Liver (tissue), 8 donors: ENCODE measurements at regions not wholly inside any gene's neighbourhood (a gene's known extent, or its start where the extent isn't known, plus 50 kb on each side); places are given as distances from the start of the nearest gene placed in this dataset.

Experiments
- DNase-seq: peaks from one replicate; pipeline ENCODE4 v3.0.0-alpha.2; 2017; ENCODE audit warnings: low spot score
- H3K27ac ChIP-seq, 2 donors: one replicate each; pipeline ENCODE4 v1.7.0; 2013; ENCODE audit warnings: inconsistent platforms in 2 of 2, low read length in 2 of 2, control low read depth in 1 of 2, low read depth in 1 of 2, mild to moderate bottlenecking in 1 of 2
- H3K27me3 ChIP-seq, 4 donors: one replicate each; pipeline versions ENCODE4 v1.6.1 to v1.7.0; 2013; ENCODE audit warnings: low read length in 3 of 4, inconsistent platforms in 1 of 4, mild to moderate bottlenecking in 1 of 4, moderate library complexity in 1 of 4; ENCODE audit not compliant: control insufficient read depth in 4 of 4, insufficient read depth in 4 of 4
- H3K36me3 ChIP-seq, 4 donors: one replicate each; pipeline versions ENCODE4 v1.6.1 to v1.7.0; 2013; ENCODE audit warnings: low read length in 3 of 4, mild to moderate bottlenecking in 3 of 4, low read depth in 1 of 4, moderate library complexity in 1 of 4; ENCODE audit not compliant: control insufficient read depth in 4 of 4, insufficient read depth in 3 of 4
- H3K4me1 ChIP-seq, 4 donors: one replicate each; pipeline versions ENCODE4 v1.6.1 to v1.7.0; 2013; ENCODE audit warnings: low read length in 3 of 4, mild to moderate bottlenecking in 3 of 4, moderate library complexity in 1 of 4; ENCODE audit not compliant: control insufficient read depth in 4 of 4, insufficient read depth in 4 of 4
- H3K4me3 ChIP-seq, 3 donors: one replicate each; pipeline versions ENCODE4 v1.6.1 to v1.7.0; 2013; ENCODE audit warnings: low read length in 3 of 3, control low read depth in 1 of 3, low read depth in 1 of 3, mild to moderate bottlenecking in 1 of 3
- H3K9ac ChIP-seq, 2 donors: one replicate each; pipeline ENCODE4 v1.7.0; 2013; ENCODE audit warnings: low read length in 2 of 2, mild to moderate bottlenecking in 2 of 2, moderate library complexity in 2 of 2, control low read depth in 1 of 2, low read depth in 1 of 2
- H3K9me3 ChIP-seq, 4 donors: one replicate each; pipeline versions ENCODE4 v1.6.1 to v1.7.0; 2013; ENCODE audit warnings: low read length in 3 of 4; ENCODE audit not compliant: control insufficient read depth in 4 of 4
- EGR1 ChIP-seq, 2 donors: IDR thresholded peaks; 2 replicates each; pipeline ENCODE4 v1.6.1; 2016 to 2018; ENCODE audit warnings: antibody characterized with exemption in 2 of 2, low read depth in 2 of 2
- FOXA1 ChIP-seq: IDR thresholded peaks from 2 replicates; pipeline ENCODE4 v1.6.1; 2016; ENCODE audit warnings: antibody characterized with exemption
- FOXA2 ChIP-seq: IDR thresholded peaks from 2 replicates; pipeline ENCODE4 v1.6.1; 2016; ENCODE audit warnings: antibody characterized with exemption
- GABPA ChIP-seq, 2 donors: IDR thresholded peaks in 1 of 2; conservative IDR thresholded peaks in 1 of 2; 2 replicates each; pipeline ENCODE4 v1.6.1; 2016; ENCODE audit warnings: antibody characterized with exemption in 2 of 2, mild to moderate bottlenecking in 1 of 2, moderate library complexity in 1 of 2
- HNF4A ChIP-seq, 2 donors: conservative IDR thresholded peaks; 2 replicates each; pipeline ENCODE4 v1.6.1; 2016; ENCODE audit warnings: antibody characterized with exemption in 2 of 2, mild to moderate bottlenecking in 2 of 2
- HNF4G ChIP-seq: IDR thresholded peaks from 2 replicates; pipeline ENCODE4 v1.6.1; 2016; ENCODE audit warnings: antibody characterized with exemption
- JUND ChIP-seq, 2 donors: IDR thresholded peaks; 2 replicates each; pipeline ENCODE4 v1.6.1; 2016; ENCODE audit warnings: antibody characterized with exemption in 2 of 2
- NR2F2 ChIP-seq: IDR thresholded peaks from 2 replicates; pipeline ENCODE4 v1.6.1; 2016; ENCODE audit warnings: antibody characterized with exemption
- RAD21 ChIP-seq, 2 donors: IDR thresholded peaks; 2 replicates each; pipeline ENCODE4 v1.6.1; 2016; ENCODE audit warnings: antibody characterized with exemption in 2 of 2, mild to moderate bottlenecking in 2 of 2
- RXRA ChIP-seq, 2 donors: IDR thresholded peaks; 2 replicates each; pipeline ENCODE4 v1.6.1; 2017 to 2018; ENCODE audit warnings: antibody characterized with exemption in 2 of 2, mild to moderate bottlenecking in 1 of 2
- SP1 ChIP-seq: IDR thresholded peaks from 2 replicates; pipeline ENCODE4 v1.6.1; 2018; ENCODE audit warnings: antibody characterized with exemption, mild to moderate bottlenecking
- WGBS: extraction: QIAGEN DNeasy Blood & Tissue Kit; methylation state at CpG from one replicate; pipeline ENCODE4 v1.1.7; 2013; 5-methylcytosine and 5-hydroxymethylcytosine counted together
- TF ChIP-seq, protein P1 (sequence below): fragments of 150-350 bp; IDR thresholded peaks from 2 replicates; pipeline ENCODE4 v1.5.1; 2017; ENCODE audit warnings: improper control_type of control experiment, low read depth, low read length; ENCODE audit not compliant: missing input control
- TF ChIP-seq, protein P2 (sequence below): IDR thresholded peaks from 2 replicates; pipeline ENCODE4 v1.6.1; 2016; ENCODE audit warnings: antibody characterized with exemption
- TF ChIP-seq, protein P3 (sequence below): IDR thresholded peaks from 2 replicates; pipeline ENCODE4 v1.6.1; 2016; ENCODE audit warnings: antibody characterized with exemption
- TF ChIP-seq, protein P4 (sequence below): IDR thresholded peaks from 2 replicates; pipeline ENCODE4 v1.6.1; 2016; ENCODE audit warnings: antibody characterized with exemption
- donor health status: healthy.
- donor health status: healthy.
- donor health status: healthy.
- donor health status: healthy.
- donor health status: healthy.

DNA sequence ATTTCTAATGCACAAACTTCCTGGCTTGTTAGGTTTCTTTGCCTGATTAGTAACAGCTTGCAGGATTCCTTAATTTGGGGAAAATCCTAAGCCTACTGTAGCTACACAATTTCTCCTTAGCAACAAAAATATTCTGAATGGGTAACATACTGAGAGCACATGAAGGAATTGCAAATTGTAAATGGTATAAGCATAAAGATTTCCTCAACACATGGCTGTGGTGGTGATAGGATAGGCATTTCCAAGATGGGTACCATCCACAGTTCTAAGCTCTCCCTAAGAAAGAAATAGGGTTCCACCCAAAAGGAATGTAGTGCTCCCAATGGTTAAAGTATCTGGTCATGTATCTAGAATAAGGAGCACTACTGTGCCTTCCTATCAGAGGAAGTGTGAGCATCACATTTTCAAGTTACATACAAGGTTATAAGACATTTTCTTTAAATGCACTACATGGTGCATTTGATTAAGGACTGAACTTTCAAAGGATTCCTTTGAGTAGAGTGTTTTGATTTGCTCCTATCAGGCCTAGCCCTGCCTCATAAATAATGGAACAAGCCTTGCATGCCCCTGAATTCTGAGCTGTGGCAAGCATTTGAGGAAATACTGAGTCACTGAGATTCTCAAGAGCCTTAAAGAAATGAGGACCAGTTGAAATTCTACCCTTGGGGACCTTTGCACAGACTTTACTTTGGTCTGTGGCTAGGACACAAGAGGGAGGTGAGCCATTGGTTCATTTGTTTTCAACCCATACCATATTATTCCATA, 286.4 kb downstream of the PTBP2 start:
- no peak for TF ChIP-seq GABPA (IDR thresholded peaks at IDR 0.05 in 1 of 2, conservative IDR thresholded peaks at IDR 0.05 in 1 of 2)
- TF ChIP-seq EGR1 (IDR thresholded peaks at IDR 0.05; ENCODE audit: low read depth in 2 of 2): no peak
- TF ChIP-seq, protein P1, sequence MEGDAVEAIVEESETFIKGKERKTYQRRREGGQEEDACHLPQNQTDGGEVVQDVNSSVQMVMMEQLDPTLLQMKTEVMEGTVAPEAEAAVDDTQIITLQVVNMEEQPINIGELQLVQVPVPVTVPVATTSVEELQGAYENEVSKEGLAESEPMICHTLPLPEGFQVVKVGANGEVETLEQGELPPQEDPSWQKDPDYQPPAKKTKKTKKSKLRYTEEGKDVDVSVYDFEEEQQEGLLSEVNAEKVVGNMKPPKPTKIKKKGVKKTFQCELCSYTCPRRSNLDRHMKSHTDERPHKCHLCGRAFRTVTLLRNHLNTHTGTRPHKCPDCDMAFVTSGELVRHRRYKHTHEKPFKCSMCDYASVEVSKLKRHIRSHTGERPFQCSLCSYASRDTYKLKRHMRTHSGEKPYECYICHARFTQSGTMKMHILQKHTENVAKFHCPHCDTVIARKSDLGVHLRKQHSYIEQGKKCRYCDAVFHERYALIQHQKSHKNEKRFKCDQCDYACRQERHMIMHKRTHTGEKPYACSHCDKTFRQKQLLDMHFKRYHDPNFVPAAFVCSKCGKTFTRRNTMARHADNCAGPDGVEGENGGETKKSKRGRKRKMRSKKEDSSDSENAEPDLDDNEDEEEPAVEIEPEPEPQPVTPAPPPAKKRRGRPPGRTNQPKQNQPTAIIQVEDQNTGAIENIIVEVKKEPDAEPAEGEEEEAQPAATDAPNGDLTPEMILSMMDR: no peak
- TF ChIP-seq NR2F2: no peak
- no peak for TF ChIP-seq FOXA1
- no peak for TF ChIP-seq JUND (IDR thresholded peaks at IDR 0.05)
- TF ChIP-seq, protein P2, sequence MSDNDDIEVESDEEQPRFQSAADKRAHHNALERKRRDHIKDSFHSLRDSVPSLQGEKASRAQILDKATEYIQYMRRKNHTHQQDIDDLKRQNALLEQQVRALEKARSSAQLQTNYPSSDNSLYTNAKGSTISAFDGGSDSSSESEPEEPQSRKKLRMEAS: no peak
- TF ChIP-seq RXRA (IDR thresholded peaks at IDR 0.05): no peak
- no peak for TF ChIP-seq FOXA2
- no peak for TF ChIP-seq SP1
- TF ChIP-seq, protein P3, sequence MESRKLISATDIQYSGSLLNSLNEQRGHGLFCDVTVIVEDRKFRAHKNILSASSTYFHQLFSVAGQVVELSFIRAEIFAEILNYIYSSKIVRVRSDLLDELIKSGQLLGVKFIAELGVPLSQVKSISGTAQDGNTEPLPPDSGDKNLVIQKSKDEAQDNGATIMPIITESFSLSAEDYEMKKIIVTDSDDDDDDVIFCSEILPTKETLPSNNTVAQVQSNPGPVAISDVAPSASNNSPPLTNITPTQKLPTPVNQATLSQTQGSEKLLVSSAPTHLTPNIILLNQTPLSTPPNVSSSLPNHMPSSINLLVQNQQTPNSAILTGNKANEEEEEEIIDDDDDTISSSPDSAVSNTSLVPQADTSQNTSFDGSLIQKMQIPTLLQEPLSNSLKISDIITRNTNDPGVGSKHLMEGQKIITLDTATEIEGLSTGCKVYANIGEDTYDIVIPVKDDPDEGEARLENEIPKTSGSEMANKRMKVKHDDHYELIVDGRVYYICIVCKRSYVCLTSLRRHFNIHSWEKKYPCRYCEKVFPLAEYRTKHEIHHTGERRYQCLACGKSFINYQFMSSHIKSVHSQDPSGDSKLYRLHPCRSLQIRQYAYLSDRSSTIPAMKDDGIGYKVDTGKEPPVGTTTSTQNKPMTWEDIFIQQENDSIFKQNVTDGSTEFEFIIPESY: no peak
- no peak for TF ChIP-seq RAD21 (IDR thresholded peaks at IDR 0.05)
- Histone ChIP-seq H3K9ac (no peak overlapping the region), H3K4me1 (no peaks in the 10 kb centered on the region), H3K9me3 (no peaks in the 10 kb centered on the region), H3K36me3 (no peaks in the 10 kb centered on the region), H3K27ac (no peak overlapping the region), H3K27me3 (no peaks in the 10 kb centered on the region), H3K4me3 (no peak overlapping the region)
- DNase-seq: no peak

DNA sequence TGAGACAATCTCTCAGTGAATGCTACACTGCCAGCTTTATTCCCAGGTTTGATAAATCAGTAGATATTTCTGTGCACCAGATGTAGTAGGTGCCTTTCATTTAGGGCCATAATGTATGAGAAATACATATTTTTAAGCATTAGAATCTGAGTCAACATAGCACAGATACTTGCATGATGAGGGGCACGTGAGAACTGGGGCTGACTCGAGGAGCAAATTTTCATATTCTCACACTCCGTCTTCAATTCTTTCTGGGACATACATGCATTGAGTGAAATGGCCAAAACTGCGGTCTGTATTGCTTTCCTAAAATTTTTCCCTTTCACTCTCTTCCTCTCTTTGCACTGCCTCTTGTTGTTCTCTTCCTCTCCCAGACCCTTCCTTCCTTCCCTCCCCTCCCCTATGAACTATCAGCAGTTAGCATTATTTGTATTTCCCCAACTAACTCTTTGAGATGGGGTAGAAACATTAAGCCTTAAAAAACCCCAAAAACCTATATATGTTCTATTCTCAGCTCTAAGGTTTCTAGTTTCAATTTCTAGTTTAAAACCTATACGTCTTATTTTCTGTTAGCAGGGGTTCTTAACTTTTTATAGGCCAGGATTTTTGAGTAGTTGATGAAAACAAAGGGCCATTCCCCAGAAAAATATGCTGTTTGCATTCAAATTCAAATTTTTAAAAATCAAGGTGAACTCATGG, 289.1 kb downstream of the PTBP2 start:
- no peak for DNase-seq
- TF ChIP-seq, protein P1: no peak
- TF ChIP-seq FOXA2 (no peak), SP1 (no peak), EGR1 (IDR thresholded peaks at IDR 0.05; ENCODE audit: low read depth in 2 of 2) (no peak), HNF4A (conservative IDR thresholded peaks at IDR 0.05) (no peak), FOXA1 (no peak), GABPA (IDR thresholded peaks at IDR 0.05 in 1 of 2, conservative IDR thresholded peaks at IDR 0.05 in 1 of 2) (no peak), JUND (IDR thresholded peaks at IDR 0.05) (no peak), HNF4G (no peak), NR2F2 (no peak)
- TF ChIP-seq, protein P4, sequence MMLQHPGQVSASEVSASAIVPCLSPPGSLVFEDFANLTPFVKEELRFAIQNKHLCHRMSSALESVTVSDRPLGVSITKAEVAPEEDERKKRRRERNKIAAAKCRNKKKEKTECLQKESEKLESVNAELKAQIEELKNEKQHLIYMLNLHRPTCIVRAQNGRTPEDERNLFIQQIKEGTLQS: no peak
- TF ChIP-seq, protein P2: no peak
- TF ChIP-seq, protein P3: no peak
- Histone ChIP-seq H3K9ac (no peak overlapping the region), H3K27ac (no peak overlapping the region), H3K27me3 (no peaks in the 10 kb centered on the region), H3K36me3 (no peaks in the 10 kb centered on the region), H3K9me3 (no peaks in the 10 kb centered on the region), H3K4me1 (no peaks in the 10 kb centered on the region), H3K4me3 (no peak overlapping the region)
- 90% methylated on average over 5 of the region's 5 CpGs for WGBS
